ENCODE measurements at regions not wholly inside any gene's neighbourhood (a gene's known extent, or its start where the extent isn't known, plus 50 kb on each side); places are given as distances from the start of the nearest gene placed in this dataset.
A peak's percentile ranks its signal among the peaks of the same experiment; 100 is the strongest.

DNA sequence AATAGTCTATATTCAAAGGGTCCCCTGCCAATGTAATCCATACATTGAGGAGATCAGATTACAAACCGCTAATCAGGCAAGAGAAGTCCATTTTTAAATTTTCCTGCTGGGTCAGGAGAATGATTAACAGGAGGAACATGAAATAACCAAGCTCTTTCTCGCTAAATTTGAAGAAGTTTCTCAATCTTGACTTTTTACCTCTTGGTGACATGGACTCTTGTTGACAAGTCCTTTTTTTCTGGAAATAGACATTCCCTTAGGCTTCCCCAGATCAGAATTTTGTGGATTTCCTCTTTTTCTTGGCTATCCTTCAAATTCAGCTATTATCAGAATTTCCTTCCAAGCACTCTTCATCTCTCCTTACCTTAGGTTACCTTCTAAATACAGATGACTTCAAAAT, 153.0 kb upstream of the LRATD1 start:
- no peaks in the 10 kb centered on the region for H3K9me3 ChIP-seq
- TF ChIP-seq CTCF (IDR thresholded peaks at IDR 0.05) (no peak), POLR2A (IDR thresholded peaks at IDR 0.05) (no peak), POLR2AphosphoS5 (IDR thresholded peaks at IDR 0.05; ENCODE audit: insufficient read depth in 1 of 2, low read depth in 1 of 2) (no peak)
- no peak overlapping the region for H3K4me3 ChIP-seq
- H3K4me1 ChIP-seq: no peaks in the 10 kb centered on the region
- intact Hi-C loops (cut with DNase I): no loop called here
- no peak for DNase-seq (ENCODE audit: extremely low spot score in 2 of 2)
- H3K27me3 ChIP-seq: no peaks in the 10 kb centered on the region
- no peak overlapping the region for H3K27ac ChIP-seq
- H3K36me3 ChIP-seq: no peaks in the 10 kb centered on the region

GRCh38 chr2:14480120-14480519, 152.4 kb upstream of the LRATD1 start:
- TF ChIP-seq POLR2AphosphoS5 (IDR thresholded peaks at IDR 0.05; ENCODE audit: insufficient read depth in 1 of 2, low read depth in 1 of 2): no peak
- no peak for TF ChIP-seq POLR2A (IDR thresholded peaks at IDR 0.05)
- no peak for TF ChIP-seq CTCF (IDR thresholded peaks at IDR 0.05)
- Histone ChIP-seq H3K36me3 (no peaks in the 10 kb centered on the region), H3K9me3 (no peaks in the 10 kb centered on the region), H3K4me1 (no peaks in the 10 kb centered on the region), H3K4me3 (no peak overlapping the region), H3K27ac (no peak overlapping the region), H3K27me3 (no peaks in the 10 kb centered on the region)
- no peak for DNase-seq (ENCODE audit: extremely low spot score in 2 of 2)
- intact Hi-C loops (cut with DNase I): no loop called here

DNA sequence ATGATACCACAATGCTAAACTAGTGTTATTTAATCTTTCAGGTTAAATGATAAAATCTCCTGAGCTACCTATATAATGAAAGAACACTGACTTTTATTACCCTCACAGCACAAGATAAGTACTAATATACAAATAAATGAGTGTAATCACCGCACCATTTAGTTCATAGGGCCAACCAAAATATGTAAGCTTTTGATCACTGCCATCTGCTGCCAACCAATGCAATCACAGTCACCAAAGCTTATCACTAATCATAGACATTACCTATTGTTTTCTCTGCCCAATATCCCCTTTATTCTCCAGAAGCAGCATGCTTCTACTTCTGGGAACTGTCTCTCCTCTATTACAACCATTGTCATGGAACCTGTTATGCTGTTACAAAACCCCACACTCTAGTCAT, 151.6 kb upstream of the LRATD1 start:
- no peak overlapping the region for H3K4me3 ChIP-seq
- no peak overlapping the region for H3K27ac ChIP-seq
- no peaks in the 10 kb centered on the region for H3K9me3 ChIP-seq
- no peaks in the 10 kb centered on the region for H3K4me1 ChIP-seq
- DNase-seq (ENCODE audit: extremely low spot score in 2 of 2): no peak
- TF ChIP-seq CTCF (IDR thresholded peaks at IDR 0.05): no peak
- no peak for TF ChIP-seq POLR2AphosphoS5 (IDR thresholded peaks at IDR 0.05; ENCODE audit: insufficient read depth in 1 of 2, low read depth in 1 of 2)
- TF ChIP-seq POLR2A (IDR thresholded peaks at IDR 0.05): no peak
- H3K27me3 ChIP-seq: no peaks in the 10 kb centered on the region
- no peaks in the 10 kb centered on the region for H3K36me3 ChIP-seq
- intact Hi-C loops (cut with DNase I): no loop called here

DNA sequence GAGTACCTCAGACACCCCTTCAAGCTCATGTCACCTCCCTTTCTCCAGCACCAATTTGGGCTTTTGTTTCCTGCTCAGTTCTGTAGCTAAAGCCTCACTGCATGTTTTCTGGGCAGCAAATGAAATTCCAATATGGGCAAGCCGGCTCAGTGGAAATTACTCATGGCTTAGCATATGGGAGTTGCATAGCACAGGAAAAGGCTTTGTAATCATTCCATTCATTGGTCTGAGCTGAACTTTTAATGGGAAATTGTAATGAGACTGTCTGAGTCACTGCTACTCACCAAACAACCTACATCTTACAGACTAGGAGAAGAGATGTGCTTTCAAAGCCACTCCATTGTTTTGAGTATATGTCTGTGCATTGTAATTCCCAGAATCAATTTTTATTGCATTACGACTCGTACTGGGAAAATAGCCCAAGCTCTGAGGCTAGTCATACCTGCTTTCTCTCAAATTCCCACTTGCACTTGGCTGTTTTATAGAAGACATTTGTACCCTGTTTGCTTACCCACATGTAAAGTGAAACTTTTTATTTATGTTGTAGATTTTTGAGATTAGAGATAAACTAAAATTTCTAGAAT, 139.5 kb upstream of the LRATD1 start:
- intact Hi-C loops (cut with DNase I): no loop called here
- no peaks in the 10 kb centered on the region for H3K9me3 ChIP-seq
- H3K4me1 ChIP-seq: no peaks in the 10 kb centered on the region
- no peak overlapping the region for H3K4me3 ChIP-seq
- TF ChIP-seq POLR2A (IDR thresholded peaks at IDR 0.05): no peak
- TF ChIP-seq CTCF (IDR thresholded peaks at IDR 0.05): no peak
- peak in 1 of 2 donors; percentile 72 for TF ChIP-seq POLR2AphosphoS5 (IDR thresholded peaks at IDR 0.05; ENCODE audit: insufficient read depth in 1 of 2, low read depth in 1 of 2)
- H3K27me3 ChIP-seq: no peaks in the 10 kb centered on the region
- no peaks in the 10 kb centered on the region for H3K36me3 ChIP-seq
- DNase-seq (ENCODE audit: extremely low spot score in 2 of 2): no peak
- H3K27ac ChIP-seq: no peak overlapping the region

- TF ChIP-seq POLR2A (IDR thresholded peaks at IDR 0.05): no peak
- TF ChIP-seq POLR2AphosphoS5 (IDR thresholded peaks at IDR 0.05; ENCODE audit: insufficient read depth in 1 of 2, low read depth in 1 of 2): no peak
- no peak for TF ChIP-seq CTCF (IDR thresholded peaks at IDR 0.05)
- Histone ChIP-seq H3K9me3 (no peaks in the 10 kb centered on the region), H3K27ac (no peak overlapping the region), H3K36me3 (no peaks in the 10 kb centered on the region), H3K4me3 (no peak overlapping the region), H3K4me1 (no peaks in the 10 kb centered on the region), H3K27me3 (no peaks in the 10 kb centered on the region)
- no peak for DNase-seq (ENCODE audit: extremely low spot score in 2 of 2)
- intact Hi-C loops (cut with DNase I): no loop called here
Observed at GRCh38 chr2:14494759-14495158, 137.8 kb upstream of the LRATD1 start.

Data from vagina (tissue), 2 donors.